H1 (cell line): ENCODE measurements at regions not wholly inside any gene's neighbourhood (a gene's known extent, or its start where the extent isn't known, plus 50 kb on each side); places are given as distances from the start of the nearest gene placed in this dataset.

Source experiments
- CTCF ChIA-PET: fragments of 300-600 bp; sonication (Branson Sonifier 250); formaldehyde crosslinking; loops from one replicate; lab custom pipeline; 2021; ENCODE audit not compliant: partially characterized antibody; lab: Charles Lee
- POLR2A ChIA-PET: fragments of 300-600 bp; sonication (Branson Sonifier 250); formaldehyde crosslinking; loops from one replicate; lab custom pipeline; 2021; ENCODE audit warnings: inconsistent platforms; ENCODE audit not compliant: partially characterized antibody; lab: Charles Lee
- DNase-seq, 2 experiments: peaks; one replicate each; pipeline versions ENCODE4 v3.0.0 to v3.0.0-alpha.2; 2010 to 2022; ENCODE audit warnings: low spot score in 2 of 2, low read depth in 1 of 2, mixed read lengths in 1 of 2
- FAIRE-seq: peaks from 2 replicates; lab custom pipeline; 2011; peaks lifted over from hg19 to GRCh38; lab: Jason Lieb, UNC
- H2AFZ ChIP-seq: 2 replicates; pipeline ENCODE4 v1.8.1; 2012; ENCODE audit warnings: low read length, inconsistent platforms
- H2AK5ac ChIP-seq: 2 replicates; pipeline ENCODE4 v1.6.1; 2013; ENCODE audit warnings: low read depth, low read length
- H2BK120ac ChIP-seq: replicated peaks from 2 replicates; pipeline ENCODE3; 2013; ENCODE audit warnings: low read depth, low read length, inconsistent platforms
- H2BK12ac ChIP-seq: 2 replicates; pipeline ENCODE4 v1.6.1; 2013; ENCODE audit warnings: low read depth, low read length
- H2BK15ac ChIP-seq: 2 replicates; pipeline ENCODE4 v1.6.1; 2013; ENCODE audit warnings: low read length
- H2BK20ac ChIP-seq: 2 replicates; pipeline ENCODE4 v1.6.1; 2013; ENCODE audit warnings: low read length
- H2BK5ac ChIP-seq: 2 replicates; pipeline ENCODE4 v1.6.1; 2013; ENCODE audit warnings: low read depth, low read length
- H3K14ac ChIP-seq: 2 replicates; pipeline ENCODE4 v1.6.1; 2013; ENCODE audit warnings: inconsistent platforms; ENCODE audit not compliant: insufficient read length
- H3K18ac ChIP-seq: 2 replicates; pipeline ENCODE4 v1.6.1; 2013; ENCODE audit warnings: low read length; ENCODE audit errors: extremely low read depth
- H3K23ac ChIP-seq: 2 replicates; pipeline ENCODE4 v1.6.1; 2013; ENCODE audit warnings: inconsistent platforms; ENCODE audit not compliant: insufficient read length
- H3K23me2 ChIP-seq: 2 replicates; pipeline ENCODE4 v1.6.1; 2013; ENCODE audit warnings: low read depth, low read length
- H3K27ac ChIP-seq: 2 replicates; pipeline ENCODE4 v1.6.1; 2011; ENCODE audit warnings: low read depth, low read length, inconsistent platforms
- H3K27me3 ChIP-seq, 4 experiments: replicated peaks in 1 of 4; 1 replicate in 1 of 4; 2 replicates in 3 of 4; pipeline versions ENCODE4 v1.6.1 to v1.8.1; 2011 to 2013; ENCODE audit warnings: low read length in 3 of 4, mild to moderate bottlenecking in 3 of 4, inconsistent platforms in 2 of 4, mixed read lengths in 2 of 4, moderate library complexity in 1 of 4; ENCODE audit not compliant: control insufficient read depth in 3 of 4, insufficient read depth in 3 of 4; ENCODE audit errors: extremely low read depth in 1 of 4
- H3K36me3 ChIP-seq, 4 experiments: 2 replicates each; pipeline versions ENCODE4 v1.6.1 to v1.8.1; 2011 to 2013; ENCODE audit warnings: mild to moderate bottlenecking in 4 of 4, low read length in 3 of 4, moderate library complexity in 2 of 4, control low read depth in 1 of 4, inconsistent platforms in 1 of 4; ENCODE audit not compliant: insufficient read depth in 4 of 4, control insufficient read depth in 2 of 4
- H3K4ac ChIP-seq: replicated peaks from 2 replicates; pipeline ENCODE3; 2013; ENCODE audit warnings: low read length, low read depth, mixed read lengths, inconsistent platforms; ENCODE audit not compliant: insufficient read length
- H3K4me1 ChIP-seq, 4 experiments: replicated peaks in 1 of 4; 1 replicate in 1 of 4; 2 replicates in 3 of 4; pipeline versions ENCODE4 v1.6.1 to v1.8.1; 2011 to 2013; ENCODE audit warnings: low read length in 3 of 4, inconsistent platforms in 2 of 4, mixed read lengths in 1 of 4; ENCODE audit not compliant: insufficient read depth in 4 of 4, control insufficient read depth in 3 of 4
- H3K4me2 ChIP-seq, 2 experiments: 2 replicates each; pipeline versions ENCODE4 v1.6.1 to v1.8.1; 2011 to 2013; ENCODE audit warnings: low read depth in 2 of 2, low read length in 2 of 2, control low read depth in 1 of 2, inconsistent platforms in 1 of 2, mild to moderate bottlenecking in 1 of 2; ENCODE audit not compliant: insufficient read depth in 1 of 2
- H3K4me3 ChIP-seq, 4 experiments: fragments of 200-600, 300-600 bp in 1 of 4; sonication (generic), shearing (Covaris generic), sonication (Bioruptor Twin) in 1 of 4; 2 replicates each; pipeline versions ENCODE4 v1.5.1 to v1.8.1; 2011 to 2016; ENCODE audit warnings: low read length in 4 of 4, low read depth in 3 of 4, control low read depth in 2 of 4, inconsistent platforms in 2 of 4, mild to moderate bottlenecking in 2 of 4, mixed read lengths in 1 of 4, moderate library complexity in 1 of 4; ENCODE audit not compliant: insufficient read depth in 2 of 4; ENCODE audit errors: extremely low read depth in 1 of 4
- H3K56ac ChIP-seq: replicated peaks from 2 replicates; pipeline ENCODE3; 2013; ENCODE audit warnings: low read depth, mild to moderate bottlenecking, mixed read lengths, low read length, inconsistent platforms; ENCODE audit not compliant: insufficient read length
- H3K79me1 ChIP-seq: 2 replicates; pipeline ENCODE4 v1.6.1; 2013; ENCODE audit warnings: low read depth, low read length, control low read depth
- H3K79me2 ChIP-seq, 2 experiments: 2 replicates each; pipeline versions ENCODE4 v1.6.1 to v1.8.1; 2012 to 2013; ENCODE audit warnings: low read length in 2 of 2, mild to moderate bottlenecking in 2 of 2, inconsistent platforms in 1 of 2; ENCODE audit not compliant: insufficient read depth in 2 of 2, control insufficient read depth in 1 of 2
- H3K9ac ChIP-seq, 4 experiments: replicated peaks in 1 of 4; 1 replicate in 1 of 4; 2 replicates in 3 of 4; pipeline versions ENCODE4 v1.6.1 to v1.8.1; 2011 to 2013; ENCODE audit warnings: low read depth in 3 of 4, low read length in 3 of 4, control low read depth in 2 of 4, mild to moderate bottlenecking in 2 of 4, moderate library complexity in 2 of 4, inconsistent platforms in 1 of 4; ENCODE audit errors: extremely low read depth in 1 of 4
- H3K9me3 ChIP-seq, 2 experiments: 2 replicates each; pipeline versions ENCODE4 v1.6.1 to v1.8.1; 2012 to 2013; ENCODE audit warnings: mild to moderate bottlenecking in 2 of 2, moderate library complexity in 2 of 2, control low read depth in 1 of 2, inconsistent platforms in 1 of 2, low read depth in 1 of 2, low read length in 1 of 2, mixed read lengths in 1 of 2; ENCODE audit not compliant: insufficient read depth in 2 of 2
- H4K20me1 ChIP-seq, 2 experiments: replicated peaks in 1 of 2; 2 replicates each; pipeline versions ENCODE3 to v1.8.1; 2011 to 2013; ENCODE audit warnings: inconsistent platforms in 2 of 2, low read length in 2 of 2, mild to moderate bottlenecking in 1 of 2; ENCODE audit not compliant: insufficient read depth in 2 of 2, control insufficient read depth in 1 of 2
- H4K5ac ChIP-seq: 2 replicates; pipeline ENCODE4 v1.6.1; 2013; ENCODE audit warnings: low read length, low read depth, mixed read lengths, inconsistent platforms; ENCODE audit not compliant: insufficient read length
- H4K8ac ChIP-seq: 2 replicates; pipeline ENCODE4 v1.8.0; 2013; ENCODE audit warnings: mild to moderate bottlenecking, moderate library complexity, low read length, inconsistent platforms; ENCODE audit not compliant: insufficient read depth; ENCODE audit errors: extremely low read depth
- H4K91ac ChIP-seq: replicated peaks from 2 replicates; pipeline ENCODE3; 2013; ENCODE audit warnings: low read length, mixed read lengths, inconsistent platforms; ENCODE audit not compliant: insufficient read length
- CHD7 ChIP-seq: fragments of 300-600 bp; sonication (generic); IDR thresholded peaks from 2 replicates; pipeline ENCODE4 v1.7.1; 2012; ENCODE audit warnings: low read length, moderate library complexity, mild to moderate bottlenecking, inconsistent platforms; ENCODE audit not compliant: insufficient replicate concordance
- WGBS, 2 experiments: shearing (Covaris generic) in 1 of 2; methylation state at CpG; one replicate each; pipeline versions ENCODE4 v1.1.6 to v1.1.7; 2013 to 2015; ENCODE audit warnings: low lambda C conversion rate in 2 of 2, mixed read lengths in 2 of 2, inconsistent platforms in 1 of 2, low coverage in 1 of 2, missing lambda C conversion rate in 1 of 2; ENCODE audit not compliant: insufficient replicate concordance in 2 of 2, insufficient coverage in 1 of 2, insufficient read length in 1 of 2; ENCODE audit errors: extremely low coverage in 1 of 2, missing lambda C conversion rate in 1 of 2; 5-methylcytosine and 5-hydroxymethylcytosine counted together

- Histone ChIP-seq H3K27me3 (no peaks in the 10 kb centered on the region), H3K9ac (no peak overlapping the region), H2BK12ac (no peak overlapping the region), H2AK5ac (no peak overlapping the region), H3K18ac (no peak overlapping the region), H2BK120ac (no peak overlapping the region), H3K14ac (no peak overlapping the region), H3K56ac (no peak overlapping the region), H3K36me3 (no peaks in the 10 kb centered on the region), H3K79me2 (no peaks in the 10 kb centered on the region), H3K79me1 (no peaks in the 10 kb centered on the region), H2BK5ac (no peak overlapping the region), H2BK20ac (no peak overlapping the region), H2BK15ac (no peak overlapping the region), H3K4me1 (no peaks in the 10 kb centered on the region), H3K9me3 (no peaks in the 10 kb centered on the region), H4K20me1 (no peaks in the 10 kb centered on the region), H4K91ac (no peak overlapping the region), H3K27ac (no peak overlapping the region), H3K23ac (no peak overlapping the region), H3K4ac (no peak overlapping the region), H3K4me3 (no peak overlapping the region), H4K5ac (no peak overlapping the region), H3K23me2 (no peaks in the 10 kb centered on the region; the same call in 1 of the 2 replicates), H2AFZ (no peak overlapping the region), H3K4me2 (no peak overlapping the region), H4K8ac (no peak overlapping the region)
- DNase-seq (no peak), FAIRE-seq (no peak)
- ChIA-PET POLR2A (no interaction called here), CTCF (interaction anchor here (0.6 to 1.2 kb wide), 4 partner anchors 9 to 477 kb away, joined by 3 to 4 read pairs (median 3); no protein-coding TSS in a partner anchor)
- 96% methylated on average over 3 of the region's 3 CpGs; no CpG with 5 or more reads in 1 of the 2 experiments for WGBS, 2 experiments
- TF ChIP-seq CHD7, result no peak
Observed at GRCh38 chr2:204332706-204333105, 212.6 kb upstream of the PARD3B start.
